Stimulated activated CD4-positive, alpha-beta T cell treated with anti-CD3 and anti-CD28 coated beads, Interleukin-1b, Interleukin-23, amount 100 ng/mL, for 48 hours (primary cell): ENCODE measurements at regions not wholly inside any gene's neighbourhood (a gene's known extent, or its start where the extent isn't known, plus 50 kb on each side); places are given as distances from the start of the nearest gene placed in this dataset.
"Not testable (repeated sequence)": the region's sequence is repeated elsewhere in the genome, so short reads cannot be mapped to it uniquely, and the experiment has no call there.

Experiments used
- DNase-seq: peaks from one replicate; pipeline ENCODE4 v3.0.0-alpha.2; 2020

- no peak for DNase-seq
These were observed 168.0 kb upstream of the C1orf174 start for GRCh38 chr1:4068076-4068475.

- no peak for DNase-seq
These were observed 171.6 kb upstream of the C1orf174 start for GRCh38 chr1:4071653-4072052.

- no peak for DNase-seq
These were observed 172.5 kb upstream of the C1orf174 start for GRCh38 chr1:4072481-4073153.

GRCh38 chr1:4075436-4076225 lies 175.6 kb upstream of the C1orf174 start:
- no peak for DNase-seq

- no peak for DNase-seq
These were observed 176.3 kb upstream of the C1orf174 start for GRCh38 chr1:4076346-4076745.

- not testable (repeated sequence) for DNase-seq
These were observed 178.3 kb upstream of the C1orf174 start for GRCh38 chr1:4078091-4078962.

GRCh38 chr1:4079815-4080214 lies 179.7 kb upstream of the C1orf174 start:
- DNase-seq, result no peak

GRCh38 chr1:4081806-4082711 lies 182.0 kb upstream of the C1orf174 start:
- DNase-seq, result no peak

- DNase-seq, result no peak
These were observed 183.4 kb upstream of the C1orf174 start for GRCh38 chr1:4083231-4084047.

- DNase-seq, result no peak
These were observed 184.0 kb upstream of the C1orf174 start for GRCh38 chr1:4084048-4084431.

GRCh38 chr1:4084446-4084845 lies 184.4 kb upstream of the C1orf174 start:
- no peak for DNase-seq

- no peak for DNase-seq
These were observed 184.8 kb upstream of the C1orf174 start for GRCh38 chr1:4084896-4085295.

GRCh38 chr1:4085546-4085945 lies 185.5 kb upstream of the C1orf174 start:
- DNase-seq, result no peak

- no peak for DNase-seq
These were observed 186.2 kb upstream of the C1orf174 start for GRCh38 chr1:4086085-4086850.

- DNase-seq, result no peak
These were observed 186.8 kb upstream of the C1orf174 start for GRCh38 chr1:4086921-4087320.

GRCh38 chr1:4087530-4088420 lies 187.7 kb upstream of the C1orf174 start:
- peak; percentile 38 for DNase-seq

GRCh38 chr1:4088676-4089075 lies 188.6 kb upstream of the C1orf174 start:
- DNase-seq, result no peak

- DNase-seq, result no peak
These were observed 189.5 kb upstream of the C1orf174 start for GRCh38 chr1:4089421-4090175.

GRCh38 chr1:4090556-4090955 lies 190.5 kb upstream of the C1orf174 start:
- no peak for DNase-seq
